SU-DHL-6 (cell line): ENCODE measurements at regions not wholly inside any gene's neighbourhood (a gene's known extent, or its start where the extent isn't known, plus 50 kb on each side); places are given as distances from the start of the nearest gene placed in this dataset.

Experiments used
- H2AFZ ChIP-seq: fragments of 200-600 bp; sonication (generic); 2 replicates; pipeline ENCODE4 v1.6.1; 2014; ENCODE audit warnings: low read depth, mild to moderate bottlenecking, moderate library complexity, mixed read lengths, antibody characterized with exemption, low read length; ENCODE audit not compliant: severe bottlenecking
- H3F3A ChIP-seq: fragments of 200-600 bp; shearing (Covaris generic); 2 replicates; pipeline ENCODE4 v1.6.0; 2016; ENCODE audit warnings: antibody characterized with exemption, mild to moderate bottlenecking; ENCODE audit not compliant: insufficient read depth
- H3K27ac ChIP-seq: fragments of 200-600 bp; sonication (generic); 2 replicates; pipeline ENCODE4 v1.5.1; 2016; ENCODE audit warnings: low read depth, mild to moderate bottlenecking, low read length, moderate library complexity, mixed read lengths
- H3K27me3 ChIP-seq: fragments of 200-600 bp; sonication (generic), shearing (Covaris generic); 2 replicates; pipeline ENCODE4 v1.6.0; 2014; ENCODE audit warnings: mild to moderate bottlenecking, low read length
- H3K36me3 ChIP-seq: fragments of 200-600 bp; sonication (generic); 2 replicates; pipeline ENCODE4 v1.6.1; 2014; ENCODE audit warnings: mild to moderate bottlenecking, low read length, mixed read lengths
- H3K4me2 ChIP-seq: fragments of 300-600, 200-600 bp; shearing (Covaris generic), sonication (generic); 2 replicates; pipeline ENCODE4 v1.6.0; 2014; ENCODE audit warnings: low read length, low read depth, mild to moderate bottlenecking; ENCODE audit not compliant: poor library complexity, severe bottlenecking
- H3K4me3 ChIP-seq: fragments of 200-600 bp; sonication (generic); 2 replicates; pipeline ENCODE4 v1.5.1; 2014; ENCODE audit warnings: antibody characterized with exemption, low read length, mild to moderate bottlenecking, mixed read lengths; ENCODE audit not compliant: insufficient read depth, poor library complexity, severe bottlenecking
- H3K79me2 ChIP-seq: fragments of 200-600 bp; sonication (generic); 2 replicates; pipeline ENCODE4 v1.6.1; 2014; ENCODE audit warnings: mild to moderate bottlenecking, low read length, moderate library complexity; ENCODE audit not compliant: insufficient read depth
- H3K9ac ChIP-seq: fragments of 200-600 bp; sonication (generic); 2 replicates; pipeline ENCODE4 v1.7.0; 2014; ENCODE audit warnings: mild to moderate bottlenecking, low read length
- H3K9me2 ChIP-seq: fragments of 200-600 bp; sonication (generic); replicated peaks from 2 replicates; pipeline ENCODE4 v1.6.1; 2014; ENCODE audit warnings: low read length; ENCODE audit not compliant: insufficient read depth
- H3K9me3 ChIP-seq: fragments of 200-600 bp; sonication (generic); 2 replicates; pipeline ENCODE4 v1.6.1; 2014; ENCODE audit warnings: low read length, mixed read lengths; ENCODE audit not compliant: insufficient read depth
- H4K20me1 ChIP-seq: fragments of 200-600 bp; sonication (generic); 2 replicates; pipeline ENCODE4 v1.6.1; 2014; ENCODE audit warnings: low read depth, mild to moderate bottlenecking, antibody characterized with exemption, low read length, moderate library complexity, mixed read lengths
- CTCF ChIP-seq: fragments of 200-600 bp; sonication (generic); IDR thresholded peaks from one replicate; pipeline ENCODE4 v1.5.1; 2017; ENCODE audit warnings: antibody characterized with exemption, mild to moderate bottlenecking, low read length, moderate library complexity; ENCODE audit not compliant: insufficient read depth, poor library complexity, severe bottlenecking
- EZH2phosphoT487 ChIP-seq: fragments of 200-600 bp; sonication (generic), shearing (Covaris generic); conservative IDR thresholded peaks from 2 replicates; pipeline ENCODE4 v1.6.1; 2018; ENCODE audit warnings: mild to moderate bottlenecking, antibody characterized with exemption, low read length, moderate library complexity, mixed read lengths

- H3K36me3 ChIP-seq = no peaks in the 10 kb centered on the region
- no peaks in the 10 kb centered on the region for H3F3A ChIP-seq
- H3K27me3 ChIP-seq = no peaks in the 10 kb centered on the region
- no peaks in the 10 kb centered on the region for H3K79me2 ChIP-seq
- no peak overlapping the region for H3K9ac ChIP-seq
- H3K4me2 ChIP-seq = no peak overlapping the region
- no peak for TF ChIP-seq EZH2phosphoT487
- H4K20me1 ChIP-seq = no peaks in the 10 kb centered on the region
- no peaks in the 10 kb centered on the region for H3K9me2 ChIP-seq
- H3K4me3 ChIP-seq = no peak overlapping the region
- no peak overlapping the region for H3K27ac ChIP-seq
- H2AFZ ChIP-seq = no peak overlapping the region
- H3K9me3 ChIP-seq = no peaks in the 10 kb centered on the region
Observed at GRCh38 chr12:69055706-69056105, 122.7 kb upstream of the CPM start.

DNA sequence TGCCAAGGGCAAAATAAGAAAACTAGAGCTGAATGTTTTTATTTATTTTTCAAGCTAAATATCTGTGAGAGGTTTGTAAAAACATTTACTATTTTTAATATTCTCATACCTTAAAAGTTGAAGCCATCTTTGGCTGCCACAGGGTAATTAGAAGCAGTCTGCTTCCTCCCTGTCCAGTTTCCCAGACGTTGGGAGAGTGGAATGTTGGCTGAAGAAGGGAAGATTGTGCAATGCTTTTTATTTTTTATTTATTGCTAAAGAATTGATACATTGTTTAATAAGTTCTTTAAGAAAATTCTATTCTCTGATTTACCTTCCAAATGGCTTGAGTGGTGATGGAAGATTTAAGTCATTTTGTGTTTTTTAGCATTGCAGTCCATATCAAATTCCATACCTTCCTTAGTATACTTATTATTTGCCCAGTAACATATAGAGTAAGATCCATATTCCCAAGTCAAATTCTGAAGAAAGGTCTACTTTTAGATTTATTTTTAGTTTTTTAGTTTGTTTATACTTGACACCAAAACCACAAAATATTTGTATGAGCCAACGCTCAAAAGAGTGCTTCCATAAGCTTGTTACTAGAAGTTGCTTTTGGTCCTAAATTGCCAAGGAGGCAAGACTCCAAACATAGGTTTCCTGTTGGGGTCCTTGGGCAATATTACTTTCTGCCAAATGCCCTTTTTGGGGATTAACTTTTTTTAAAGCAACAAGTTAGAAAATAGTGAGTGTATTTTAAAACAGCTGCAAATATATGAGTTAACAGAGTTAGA lies 124.0 kb upstream of the CPM start:
- Histone ChIP-seq H3K36me3 (no peaks in the 10 kb centered on the region), H3F3A (no peaks in the 10 kb centered on the region), H3K27ac (no peak overlapping the region), H4K20me1 (no peaks in the 10 kb centered on the region), H3K4me2 (no peak overlapping the region), H3K9ac (no peak overlapping the region), H3K79me2 (no peaks in the 10 kb centered on the region), H3K9me3 (no peaks in the 10 kb centered on the region), H2AFZ (no peak overlapping the region), H3K27me3 (no peaks in the 10 kb centered on the region), H3K9me2 (no peaks in the 10 kb centered on the region), H3K4me3 (no peak overlapping the region)
- TF ChIP-seq CTCF (no peak), EZH2phosphoT487 (no peak)

GRCh38 chr12:69057742-69058141 lies 124.8 kb upstream of the CPM start:
- no peaks in the 10 kb centered on the region for H3K9me2 ChIP-seq
- H4K20me1 ChIP-seq = no peaks in the 10 kb centered on the region
- H3K4me2 ChIP-seq = no peak overlapping the region
- no peaks in the 10 kb centered on the region for H3K36me3 ChIP-seq
- no peaks in the 10 kb centered on the region for H3K9me3 ChIP-seq
- H2AFZ ChIP-seq = no peak overlapping the region
- H3K79me2 ChIP-seq = no peaks in the 10 kb centered on the region
- no peak overlapping the region for H3K27ac ChIP-seq
- TF ChIP-seq CTCF (no peak), EZH2phosphoT487 (no peak)
- no peaks in the 10 kb centered on the region for H3F3A ChIP-seq
- H3K9ac ChIP-seq = no peak overlapping the region
- no peak overlapping the region for H3K4me3 ChIP-seq
- H3K27me3 ChIP-seq = no peaks in the 10 kb centered on the region
